Testis (tissue), 2 donors: ENCODE measurements at regions not wholly inside any gene's neighbourhood (a gene's known extent, or its start where the extent isn't known, plus 50 kb on each side); places are given as distances from the start of the nearest gene placed in this dataset.

Experiments
- POLR2A ChIP-seq: fragments of 450-650 bp; IDR thresholded peaks from one replicate; pipeline ENCODE4 v1.6.1; 2017; ENCODE audit warnings: antibody characterized with exemption, mild to moderate bottlenecking, moderate library complexity
- TF ChIP-seq, protein P1 (sequence below), 3 experiments: fragments of 450-650 bp in 2 of 3; fragments of 200-600 bp in 1 of 3; sonication (generic) in 1 of 3; IDR thresholded peaks; one replicate each; pipeline ENCODE4 v1.5.1; 2016 to 2019; ENCODE audit warnings: antibody characterized with exemption in 3 of 3, mild to moderate bottlenecking in 2 of 3, moderate library complexity in 1 of 3

DNA sequence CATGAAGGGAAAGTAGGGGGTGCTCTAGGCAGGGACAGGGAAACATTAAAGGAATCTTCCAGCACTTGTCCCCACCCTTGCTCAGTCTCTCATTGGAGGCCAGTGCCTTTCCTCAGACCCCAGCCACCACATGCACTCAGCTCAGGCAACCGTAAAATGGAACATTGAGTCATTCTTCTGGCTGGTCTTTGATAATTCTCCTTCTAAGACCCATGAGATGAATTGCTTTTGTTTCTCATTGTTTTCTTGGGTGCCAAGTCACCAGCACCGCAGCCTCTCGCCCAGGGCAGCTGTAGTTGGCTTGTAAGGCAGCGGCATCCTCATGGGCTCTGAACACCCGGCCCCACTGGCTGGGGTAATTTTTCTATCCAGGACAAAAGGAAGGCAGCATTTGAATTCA, 108.2 kb downstream of the PHETA1 start:
- TF ChIP-seq, protein P1, sequence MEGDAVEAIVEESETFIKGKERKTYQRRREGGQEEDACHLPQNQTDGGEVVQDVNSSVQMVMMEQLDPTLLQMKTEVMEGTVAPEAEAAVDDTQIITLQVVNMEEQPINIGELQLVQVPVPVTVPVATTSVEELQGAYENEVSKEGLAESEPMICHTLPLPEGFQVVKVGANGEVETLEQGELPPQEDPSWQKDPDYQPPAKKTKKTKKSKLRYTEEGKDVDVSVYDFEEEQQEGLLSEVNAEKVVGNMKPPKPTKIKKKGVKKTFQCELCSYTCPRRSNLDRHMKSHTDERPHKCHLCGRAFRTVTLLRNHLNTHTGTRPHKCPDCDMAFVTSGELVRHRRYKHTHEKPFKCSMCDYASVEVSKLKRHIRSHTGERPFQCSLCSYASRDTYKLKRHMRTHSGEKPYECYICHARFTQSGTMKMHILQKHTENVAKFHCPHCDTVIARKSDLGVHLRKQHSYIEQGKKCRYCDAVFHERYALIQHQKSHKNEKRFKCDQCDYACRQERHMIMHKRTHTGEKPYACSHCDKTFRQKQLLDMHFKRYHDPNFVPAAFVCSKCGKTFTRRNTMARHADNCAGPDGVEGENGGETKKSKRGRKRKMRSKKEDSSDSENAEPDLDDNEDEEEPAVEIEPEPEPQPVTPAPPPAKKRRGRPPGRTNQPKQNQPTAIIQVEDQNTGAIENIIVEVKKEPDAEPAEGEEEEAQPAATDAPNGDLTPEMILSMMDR (IDR thresholded peaks at IDR 0.05): no peak
- TF ChIP-seq POLR2A: no peak
